NT2/D1 (cell line): ENCODE measurements at regions not wholly inside any gene's neighbourhood (a gene's known extent, or its start where the extent isn't known, plus 50 kb on each side); places are given as distances from the start of the nearest gene placed in this dataset.

ENCODE experiments used
- SUZ12 ChIP-seq: IDR thresholded peaks from 2 replicates; pipeline ENCODE4 v1.6.1; 2011; ENCODE audit not compliant: insufficient read length, insufficient read depth; ENCODE audit errors: extremely low read depth
- YY1 ChIP-seq: IDR thresholded peaks from 2 replicates; pipeline ENCODE4 v1.6.1; 2011; ENCODE audit not compliant: insufficient read length, insufficient read depth
- ZNF274 ChIP-seq: IDR thresholded peaks from 2 replicates; pipeline ENCODE4 v1.6.1; 2011; ENCODE audit warnings: mild to moderate bottlenecking, low read depth, low read length

- TF ChIP-seq SUZ12 (no peak), ZNF274 (no peak), YY1 (no peak)
Measured at GRCh38 chr21:31520561-31521098, 138.9 kb upstream of the SOD1 start.
